Breast epithelium (tissue), 4 donors: ENCODE measurements at regions not wholly inside any gene's neighbourhood (a gene's known extent, or its start where the extent isn't known, plus 50 kb on each side); places are given as distances from the start of the nearest gene placed in this dataset.

Experiments used
- DNase-seq, 2 donors: peaks; one replicate each; pipeline ENCODE4 v3.0.0-alpha.2; 2019; ENCODE audit warnings: low spot score in 2 of 2
- H3K27ac ChIP-seq, 2 donors: fragments of 200-600 bp; sonication (generic) in 1 of 2; one replicate each; pipeline ENCODE4 v1.5.1; 2016 to 2019; ENCODE audit warnings: mild to moderate bottlenecking in 1 of 2
- H3K27me3 ChIP-seq, 2 donors: fragments of 200-600 bp; sonication (generic) in 1 of 2; one replicate each; pipeline versions ENCODE4 v1.5.1 to v1.6.0; 2017 to 2019; ENCODE audit warnings: control low read depth in 1 of 2, mild to moderate bottlenecking in 1 of 2
- H3K36me3 ChIP-seq: fragments of 200-600 bp; one replicate; pipeline ENCODE4 v1.5.1; 2019
- H3K4me1 ChIP-seq, 2 donors: fragments of 200-600 bp; sonication (generic); one replicate each; pipeline ENCODE4 v1.5.1; 2016 to 2019; ENCODE audit warnings: control low read depth in 1 of 2
- H3K4me3 ChIP-seq, 3 donors: fragments of 200-600 bp; sonication (generic); 1 replicate in 2 of 3; 2 replicates in 1 of 3; pipeline ENCODE4 v1.5.1; 2016 to 2019; ENCODE audit warnings: mild to moderate bottlenecking in 3 of 3, moderate library complexity in 2 of 3
- H3K9me3 ChIP-seq, 2 donors: fragments of 200-600 bp; sonication (generic) in 1 of 2; one replicate each; pipeline ENCODE4 v1.5.1; 2016 to 2019; ENCODE audit warnings: control low read depth in 1 of 2
- POLR2A ChIP-seq: fragments of 450-650 bp; IDR thresholded peaks from one replicate; pipeline ENCODE4 v1.6.1; 2016; ENCODE audit warnings: antibody characterized with exemption, mild to moderate bottlenecking, moderate library complexity
- POLR2AphosphoS5 ChIP-seq, 3 donors: sonication (generic); formaldehyde crosslinking; IDR thresholded peaks; one replicate each; pipeline ENCODE4 v1.6.1; 2017; ENCODE audit warnings: antibody characterized with exemption in 3 of 3
- intact Hi-C: fragments of 100-400 bp; cut with DNase I; formaldehyde crosslinking; loops from one replicate; pipeline ENCODE4 v1.15.1; 2023; ENCODE audit warnings: low total_unique reads
- TF ChIP-seq, protein P1 (sequence below), 3 donors: fragments of 450-650 bp; IDR thresholded peaks; one replicate each; pipeline ENCODE4 v1.5.1; 2016 to 2017; ENCODE audit warnings: antibody characterized with exemption in 3 of 3, mild to moderate bottlenecking in 3 of 3, moderate library complexity in 3 of 3

- Histone ChIP-seq H3K27me3 (no peaks in the 10 kb centered on the region), H3K27ac (no peak overlapping the region), H3K4me3 (no peak overlapping the region), H3K36me3 (no peaks in the 10 kb centered on the region), H3K9me3 (no peaks in the 10 kb centered on the region), H3K4me1 (no peaks in the 10 kb centered on the region)
- no peak for DNase-seq
- TF ChIP-seq, protein P1, sequence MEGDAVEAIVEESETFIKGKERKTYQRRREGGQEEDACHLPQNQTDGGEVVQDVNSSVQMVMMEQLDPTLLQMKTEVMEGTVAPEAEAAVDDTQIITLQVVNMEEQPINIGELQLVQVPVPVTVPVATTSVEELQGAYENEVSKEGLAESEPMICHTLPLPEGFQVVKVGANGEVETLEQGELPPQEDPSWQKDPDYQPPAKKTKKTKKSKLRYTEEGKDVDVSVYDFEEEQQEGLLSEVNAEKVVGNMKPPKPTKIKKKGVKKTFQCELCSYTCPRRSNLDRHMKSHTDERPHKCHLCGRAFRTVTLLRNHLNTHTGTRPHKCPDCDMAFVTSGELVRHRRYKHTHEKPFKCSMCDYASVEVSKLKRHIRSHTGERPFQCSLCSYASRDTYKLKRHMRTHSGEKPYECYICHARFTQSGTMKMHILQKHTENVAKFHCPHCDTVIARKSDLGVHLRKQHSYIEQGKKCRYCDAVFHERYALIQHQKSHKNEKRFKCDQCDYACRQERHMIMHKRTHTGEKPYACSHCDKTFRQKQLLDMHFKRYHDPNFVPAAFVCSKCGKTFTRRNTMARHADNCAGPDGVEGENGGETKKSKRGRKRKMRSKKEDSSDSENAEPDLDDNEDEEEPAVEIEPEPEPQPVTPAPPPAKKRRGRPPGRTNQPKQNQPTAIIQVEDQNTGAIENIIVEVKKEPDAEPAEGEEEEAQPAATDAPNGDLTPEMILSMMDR (IDR thresholded peaks at IDR 0.05), result no peak
- TF ChIP-seq POLR2AphosphoS5 (IDR thresholded peaks at IDR 0.05) (no peak), POLR2A (no peak)
- intact Hi-C loops, result no loop called here
Measured at GRCh38 chr16:63808730-63809129, 1313.1 kb downstream of the CDH11 start.

DNA sequence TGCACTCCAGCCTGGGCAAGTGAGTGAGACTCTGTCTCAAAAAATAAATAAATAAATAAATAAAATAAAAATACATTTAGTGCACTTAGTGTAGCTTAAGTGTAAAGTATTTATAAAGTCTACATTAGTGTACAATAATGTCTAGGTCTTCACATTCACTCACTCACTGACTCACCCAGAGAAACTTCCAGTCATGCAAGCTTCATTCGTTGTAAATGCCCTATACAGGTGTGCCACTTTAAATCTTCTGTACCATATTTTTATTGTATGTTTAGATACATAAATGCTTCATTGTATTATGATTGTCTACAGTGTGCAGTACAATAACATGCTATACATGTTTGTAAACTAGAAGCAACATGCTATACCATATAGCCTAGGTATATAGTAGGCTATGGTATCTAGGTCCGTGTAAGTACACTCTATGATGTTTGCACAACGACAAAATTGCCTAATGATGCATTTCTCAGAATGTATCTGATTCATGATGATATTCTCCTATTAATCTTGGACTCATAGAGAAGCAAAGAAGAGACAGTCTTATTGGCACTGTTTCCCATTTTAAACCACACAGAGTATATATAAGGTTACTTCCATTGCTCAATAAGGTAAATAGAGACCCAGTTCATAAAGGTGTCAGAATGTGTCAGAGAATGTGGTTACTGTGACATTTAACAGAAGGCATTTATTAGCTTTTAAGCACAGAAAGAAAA is 1314.9 kb downstream of the CDH11 start:
- TF ChIP-seq POLR2A (no peak), POLR2AphosphoS5 (IDR thresholded peaks at IDR 0.05) (no peak)
- TF ChIP-seq, protein P1 (IDR thresholded peaks at IDR 0.05), result no peak
- no peaks in the 10 kb centered on the region for H3K4me1 ChIP-seq
- no peak overlapping the region for H3K27ac ChIP-seq
- H3K36me3 ChIP-seq, result no peaks in the 10 kb centered on the region
- H3K27me3 ChIP-seq, result no peaks in the 10 kb centered on the region
- no peak for DNase-seq
- no peaks in the 10 kb centered on the region for H3K9me3 ChIP-seq
- intact Hi-C loops, result no loop called here
- no peak overlapping the region for H3K4me3 ChIP-seq

GRCh38 chr16:63804126-63804525 is 1317.7 kb downstream of the CDH11 start:
- TF ChIP-seq, protein P1 (IDR thresholded peaks at IDR 0.05), result no peak
- no peak for TF ChIP-seq POLR2AphosphoS5 (IDR thresholded peaks at IDR 0.05)
- no peak for TF ChIP-seq POLR2A
- no peaks in the 10 kb centered on the region for H3K27me3 ChIP-seq
- no peaks in the 10 kb centered on the region for H3K36me3 ChIP-seq
- H3K9me3 ChIP-seq, result peaks cover 0 to 13% of the 10 kb centered on the region in 2 donors
- no peak overlapping the region for H3K4me3 ChIP-seq
- H3K27ac ChIP-seq, result no peak overlapping the region
- DNase-seq, result no peak
- no peaks in the 10 kb centered on the region for H3K4me1 ChIP-seq
- intact Hi-C loops, result no loop called here

DNA sequence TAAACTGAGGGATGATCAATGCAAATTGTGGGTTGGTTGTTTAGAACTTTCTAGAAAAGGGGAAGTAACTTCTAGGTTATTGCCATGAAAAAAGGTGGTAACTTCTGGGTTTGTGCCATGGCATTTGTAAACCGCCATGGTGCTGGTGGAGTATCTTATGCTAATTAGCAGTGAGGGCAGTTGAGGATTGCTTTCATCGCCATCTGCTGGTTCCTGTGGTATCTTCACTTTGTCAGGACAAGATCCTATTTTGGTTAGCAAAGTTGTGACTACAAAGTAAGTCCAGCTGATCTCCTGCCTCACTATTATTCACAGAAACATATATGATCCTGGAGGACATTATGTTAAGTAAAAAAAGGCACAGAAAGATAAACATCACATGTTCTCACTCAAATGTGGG is 1332.3 kb downstream of the CDH11 start:
- TF ChIP-seq POLR2AphosphoS5 (IDR thresholded peaks at IDR 0.05) (no peak), POLR2A (no peak)
- TF ChIP-seq, protein P1 (IDR thresholded peaks at IDR 0.05), result no peak
- Histone ChIP-seq H3K36me3 (no peaks in the 10 kb centered on the region), H3K4me1 (no peaks in the 10 kb centered on the region), H3K27me3 (no peaks in the 10 kb centered on the region), H3K27ac (no peak overlapping the region), H3K9me3 (peaks cover 4 to 14% of the 10 kb centered on the region in 2 donors), H3K4me3 (no peak overlapping the region)
- intact Hi-C loops, result no loop called here
- no peak for DNase-seq

- TF ChIP-seq POLR2AphosphoS5 (IDR thresholded peaks at IDR 0.05), result no peak
- no peak for TF ChIP-seq POLR2A
- Histone ChIP-seq H3K36me3 (no peaks in the 10 kb centered on the region), H3K4me1 (no peaks in the 10 kb centered on the region), H3K27me3 (no peaks in the 10 kb centered on the region), H3K27ac (no peak overlapping the region), H3K4me3 (no peak overlapping the region), H3K9me3 (peaks cover 4 to 14% of the 10 kb centered on the region in 2 donors)
- intact Hi-C loops, result no loop called here
- DNase-seq, result no peak
Measured at GRCh38 chr16:63787014-63787413, 1334.8 kb downstream of the CDH11 start.
